ENCODE measurements at regions not wholly inside any gene's neighbourhood (a gene's known extent, or its start where the extent isn't known, plus 50 kb on each side); places are given as distances from the start of the nearest gene placed in this dataset.

DNA sequence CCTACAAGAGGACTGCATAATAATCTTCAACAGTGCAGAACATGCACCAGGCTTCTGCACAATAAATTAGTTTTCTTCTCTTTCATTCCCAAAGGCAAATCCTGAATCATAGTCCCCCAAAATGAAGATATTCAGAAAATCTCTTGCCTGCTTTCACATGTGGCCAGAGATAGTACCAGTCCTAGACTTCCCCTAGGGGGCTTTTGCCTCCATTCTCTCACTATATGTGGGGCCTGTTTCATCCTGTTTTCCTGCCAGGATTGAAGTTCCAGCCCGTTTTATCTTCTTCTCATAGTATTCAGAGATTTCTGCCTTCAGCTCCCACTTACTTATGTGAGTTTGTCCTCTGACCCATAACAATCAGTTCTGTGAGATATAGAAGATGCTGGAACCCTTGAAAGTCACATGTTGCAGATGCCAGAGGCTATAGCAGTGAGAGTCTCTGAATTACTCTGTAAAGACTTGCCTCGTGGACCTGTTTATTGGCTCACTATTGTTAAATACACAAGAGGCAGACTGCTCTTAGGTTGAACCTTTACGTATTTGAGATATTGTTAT lies 421.9 kb upstream of the PCDH9 start:
- Histone ChIP-seq H3K36me3 (no peaks in the 10 kb centered on the region), H3K9me3 (no peaks in the 10 kb centered on the region), H3K27me3 (replicated peaks in 1 of 7) (no peaks in the 10 kb centered on the region), H3K27ac (no peak overlapping the region), H3K4me3 (no peak overlapping the region), H3K4me1 (no peaks in the 10 kb centered on the region)
- TF ChIP-seq, protein P1, sequence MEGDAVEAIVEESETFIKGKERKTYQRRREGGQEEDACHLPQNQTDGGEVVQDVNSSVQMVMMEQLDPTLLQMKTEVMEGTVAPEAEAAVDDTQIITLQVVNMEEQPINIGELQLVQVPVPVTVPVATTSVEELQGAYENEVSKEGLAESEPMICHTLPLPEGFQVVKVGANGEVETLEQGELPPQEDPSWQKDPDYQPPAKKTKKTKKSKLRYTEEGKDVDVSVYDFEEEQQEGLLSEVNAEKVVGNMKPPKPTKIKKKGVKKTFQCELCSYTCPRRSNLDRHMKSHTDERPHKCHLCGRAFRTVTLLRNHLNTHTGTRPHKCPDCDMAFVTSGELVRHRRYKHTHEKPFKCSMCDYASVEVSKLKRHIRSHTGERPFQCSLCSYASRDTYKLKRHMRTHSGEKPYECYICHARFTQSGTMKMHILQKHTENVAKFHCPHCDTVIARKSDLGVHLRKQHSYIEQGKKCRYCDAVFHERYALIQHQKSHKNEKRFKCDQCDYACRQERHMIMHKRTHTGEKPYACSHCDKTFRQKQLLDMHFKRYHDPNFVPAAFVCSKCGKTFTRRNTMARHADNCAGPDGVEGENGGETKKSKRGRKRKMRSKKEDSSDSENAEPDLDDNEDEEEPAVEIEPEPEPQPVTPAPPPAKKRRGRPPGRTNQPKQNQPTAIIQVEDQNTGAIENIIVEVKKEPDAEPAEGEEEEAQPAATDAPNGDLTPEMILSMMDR (IDR thresholded peaks at IDR 0.05 in 8 of 11, conservative IDR thresholded peaks at IDR 0.05 in 3 of 11) = no peak
- TF ChIP-seq POLR2AphosphoS5 (IDR thresholded peaks at IDR 0.05) (no peak), POLR2A (IDR thresholded peaks at IDR 0.05) (no peak)
- intact Hi-C loops (cut with DNase I; ENCODE audit: low total_unique reads) = no loop called here
- WGBS, 5 donors = 64 to 75% (median 70%) methylated on average over 3 of the region's 3 CpGs
- DNase-seq = no peak

DNA sequence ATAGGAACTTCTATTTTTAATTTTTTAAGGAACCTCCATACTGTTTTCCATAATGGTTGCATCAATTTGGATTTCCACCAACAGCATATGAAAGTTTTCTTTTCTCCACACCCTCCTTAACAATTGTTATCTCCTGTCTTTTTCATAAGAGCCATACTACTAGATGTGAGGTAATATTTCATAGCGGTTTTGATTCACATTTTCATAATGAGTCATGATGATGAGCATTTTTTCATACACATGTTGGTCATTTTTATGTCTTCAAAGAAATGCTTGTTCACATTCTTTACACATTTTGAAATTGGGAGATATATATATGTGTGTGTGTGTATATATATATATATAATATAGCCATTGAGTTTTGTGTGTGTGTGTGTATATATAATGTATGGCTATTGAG lies 420.3 kb upstream of the PCDH9 start:
- H3K27ac ChIP-seq = no peak overlapping the region

DNA sequence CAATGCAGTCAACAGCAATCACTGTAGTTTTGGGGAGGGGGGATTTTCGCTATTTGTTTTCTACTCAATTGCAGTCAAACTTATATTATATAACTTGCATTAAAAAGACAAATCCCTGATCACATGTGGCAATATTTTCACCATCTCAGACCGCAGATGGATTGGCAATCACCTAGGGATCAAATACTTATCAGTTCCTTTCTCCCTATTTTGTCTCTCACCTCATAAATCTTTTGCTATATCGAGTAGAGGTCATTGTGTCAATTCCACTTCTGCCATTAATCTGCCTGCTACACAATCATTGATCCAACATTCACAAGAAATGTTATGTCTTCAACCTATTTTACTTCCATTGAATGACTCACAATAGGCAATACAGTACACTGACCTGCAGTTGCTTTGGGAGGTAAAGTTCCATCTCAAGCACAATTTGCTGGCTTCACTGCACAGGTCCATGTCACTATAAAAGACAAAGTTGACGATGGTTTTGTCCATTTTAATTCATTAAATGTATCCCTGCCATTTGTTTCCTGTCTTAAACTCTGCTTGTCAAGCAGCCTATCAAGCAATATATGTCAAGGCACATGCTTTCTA lies 415.8 kb upstream of the PCDH9 start:
- TF ChIP-seq POLR2AphosphoS5 (IDR thresholded peaks at IDR 0.05) (no peak), POLR2A (IDR thresholded peaks at IDR 0.05) (no peak)
- TF ChIP-seq, protein P1 (IDR thresholded peaks at IDR 0.05 in 8 of 11, conservative IDR thresholded peaks at IDR 0.05 in 3 of 11) = no peak
- Histone ChIP-seq H3K27ac (no peak overlapping the region), H3K4me1 (no peaks in the 10 kb centered on the region), H3K9me3 (peaks cover 0 to 6% (median 0%) of the 10 kb centered on the region in 8 donors), H3K4me3 (no peak overlapping the region), H3K27me3 (replicated peaks in 1 of 7) (no peaks in the 10 kb centered on the region), H3K36me3 (no peaks in the 10 kb centered on the region)
- WGBS, 5 donors = 65 to 83% (median 76%) methylated on average over 4 of the region's 4 CpGs
- no peak for DNase-seq
- intact Hi-C loops (cut with DNase I; ENCODE audit: low total_unique reads) = no loop called here

More for the DNA sequence above, 420.3 kb upstream of the PCDH9 start:
- 85 to 94% (median 88%) methylated on average over 1 of the region's 1 CpG for WGBS, 5 donors
- Histone ChIP-seq H3K36me3 (no peaks in the 10 kb centered on the region), H3K27me3 (replicated peaks in 1 of 7) (no peaks in the 10 kb centered on the region), H3K4me3 (no peak overlapping the region), H3K4me1 (no peaks in the 10 kb centered on the region), H3K9me3 (no peaks in the 10 kb centered on the region)
- TF ChIP-seq POLR2A (IDR thresholded peaks at IDR 0.05) = no peak
- TF ChIP-seq POLR2AphosphoS5 (IDR thresholded peaks at IDR 0.05) = no peak
- TF ChIP-seq, protein P1 (IDR thresholded peaks at IDR 0.05 in 8 of 11, conservative IDR thresholded peaks at IDR 0.05 in 3 of 11) = no peak
- DNase-seq = no peak
- intact Hi-C loops (cut with DNase I; ENCODE audit: low total_unique reads) = no loop called here

DNA sequence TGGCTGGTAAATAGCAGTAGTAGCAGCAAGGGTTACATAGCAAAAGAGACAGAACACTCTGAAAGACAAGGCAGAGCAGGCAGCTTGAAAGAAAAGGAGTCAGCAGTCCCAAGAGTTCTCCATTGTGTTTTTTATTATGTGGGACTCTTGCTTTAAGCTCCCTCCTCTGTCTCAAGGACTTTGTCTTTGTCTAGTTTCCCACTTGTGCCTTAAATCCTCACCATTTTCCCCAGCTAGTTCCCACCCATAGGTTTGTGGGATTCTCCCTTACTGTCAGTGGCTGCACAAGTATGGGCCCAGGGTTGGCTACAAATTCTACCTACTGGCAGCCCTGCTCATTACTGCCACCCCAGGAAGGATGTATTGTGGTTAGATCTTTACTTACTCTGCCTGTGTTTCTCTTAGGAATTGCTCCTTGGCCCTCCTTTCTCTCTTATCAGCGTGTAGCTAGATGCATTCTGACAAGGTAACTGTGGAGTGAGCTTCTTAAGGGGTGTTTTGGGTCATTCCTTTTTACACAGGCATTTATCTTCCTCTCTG lies 413.4 kb upstream of the PCDH9 start:
- no peak for DNase-seq
- intact Hi-C loops (cut with DNase I; ENCODE audit: low total_unique reads) = no loop called here
- H3K9me3 ChIP-seq = peaks cover 0 to 6% (median 0%) of the 10 kb centered on the region in 8 donors
- H3K27ac ChIP-seq = no peak overlapping the region
- H3K4me3 ChIP-seq = no peak overlapping the region
- no peak for TF ChIP-seq POLR2A (IDR thresholded peaks at IDR 0.05)
- TF ChIP-seq POLR2AphosphoS5 (IDR thresholded peaks at IDR 0.05) = no peak
- TF ChIP-seq, protein P1 (IDR thresholded peaks at IDR 0.05 in 8 of 11, conservative IDR thresholded peaks at IDR 0.05 in 3 of 11) = no peak
- H3K36me3 ChIP-seq = no peaks in the 10 kb centered on the region
- H3K27me3 ChIP-seq (replicated peaks in 1 of 7) = no peaks in the 10 kb centered on the region
- H3K4me1 ChIP-seq = no peaks in the 10 kb centered on the region
- WGBS, 5 donors = 45 to 76% (median 60%) methylated on average over 1 of the region's 1 CpG

All from spleen (tissue), 11 donors.